ENCODE measurements at regions not wholly inside any gene's neighbourhood (a gene's known extent, or its start where the extent isn't known, plus 50 kb on each side); places are given as distances from the start of the nearest gene placed in this dataset.

GRCh38 chr15:100810229-100810628 lies 69.4 kb upstream of the ALDH1A3 start:
- no peak for TF ChIP-seq CTCF (IDR thresholded peaks at IDR 0.05)
- TF ChIP-seq POLR2A (IDR thresholded peaks at IDR 0.05), result no peak
